ENCODE measurements at regions not wholly inside any gene's neighbourhood (a gene's known extent, or its start where the extent isn't known, plus 50 kb on each side); places are given as distances from the start of the nearest gene placed in this dataset.

GRCh38 chr15:47639042-47639441, 78.3 kb upstream of the SEMA6D start:
- no peak for TF ChIP-seq CTCF (conservative IDR thresholded peaks at IDR 0.05; ENCODE audit: low read depth, low read length)
- no peak for TF ChIP-seq EZH2 (IDR thresholded peaks at IDR 0.05; ENCODE audit: low read length, unreplicated experiment)

Data from PC-3 (cell line).